Muscle of back (tissue), 3 donors: ENCODE measurements at regions not wholly inside any gene's neighbourhood (a gene's known extent, or its start where the extent isn't known, plus 50 kb on each side); places are given as distances from the start of the nearest gene placed in this dataset.
A peak's percentile ranks its signal among the peaks of the same experiment; 100 is the strongest.
"Not testable (repeated sequence)": the region's sequence is repeated elsewhere in the genome, so short reads cannot be mapped to it uniquely, and the experiment has no call there.

ENCODE experiments used
- DNase-seq, 3 donors: peaks; one replicate each; pipeline versions ENCODE4 v3.0.0 to v3.0.0-alpha.2; 2013

GRCh38 chr14:37785298-37785697 lies 189.9 kb downstream of the TTC6 start:
- DNase-seq, result not testable (repeated sequence)

GRCh38 chr14:37786114-37786625 lies 190.7 kb downstream of the TTC6 start:
- not testable (repeated sequence) for DNase-seq

- no peak for DNase-seq
Measured at GRCh38 chr14:37787879-37788494, 192.6 kb downstream of the TTC6 start.

GRCh38 chr14:37791384-37792036 lies 196.1 kb downstream of the TTC6 start:
- DNase-seq, result no peak

- DNase-seq, result no peak
Measured at GRCh38 chr14:37792124-37792523, 196.7 kb downstream of the TTC6 start.

GRCh38 chr14:37796703-37797416 lies 201.4 kb downstream of the TTC6 start:
- DNase-seq, result no peak

GRCh38 chr14:37797675-37798074 lies 202.2 kb downstream of the TTC6 start:
- DNase-seq, result no peak

- no peak for DNase-seq
Measured at GRCh38 chr14:37807722-37808121, 212.3 kb downstream of the TTC6 start.

- DNase-seq, result no peak
Measured at GRCh38 chr14:37810094-37810801, 214.8 kb downstream of the TTC6 start.

- no peak for DNase-seq
Measured at GRCh38 chr14:37813732-37814131, 218.3 kb downstream of the TTC6 start.

GRCh38 chr14:37816135-37816534 lies 220.7 kb downstream of the TTC6 start:
- peak in 2 of 3 donors; percentile 22 to 30 for DNase-seq

- DNase-seq, result no peak
Measured at GRCh38 chr14:37816743-37817295, 221.4 kb downstream of the TTC6 start.

GRCh38 chr14:37819155-37820015 lies 224.0 kb downstream of the TTC6 start:
- DNase-seq, result peak in 1 of 3 donors; percentile 23

GRCh38 chr14:37820810-37821209 lies 225.4 kb downstream of the TTC6 start:
- not testable (repeated sequence) for DNase-seq

GRCh38 chr14:37824939-37825712 lies 229.7 kb downstream of the TTC6 start:
- peak in 2 of 3 donors; percentile 15 to 38 for DNase-seq

- no peak for DNase-seq
Measured at GRCh38 chr14:37826869-37827268, 231.4 kb downstream of the TTC6 start.

- DNase-seq, result no peak
Measured at GRCh38 chr14:37830271-37830670, 234.8 kb downstream of the TTC6 start.

GRCh38 chr14:37834275-37834674 lies 238.8 kb downstream of the TTC6 start:
- DNase-seq, result no peak

- DNase-seq, result not testable (repeated sequence)
Measured at GRCh38 chr14:37838778-37839177, 243.3 kb downstream of the TTC6 start.

GRCh38 chr14:37841039-37841438 lies 245.6 kb downstream of the TTC6 start:
- DNase-seq, result not testable (repeated sequence)
